Cardiac muscle cell (in vitro differentiated cells and primary cell): ENCODE measurements at regions not wholly inside any gene's neighbourhood (a gene's known extent, or its start where the extent isn't known, plus 50 kb on each side); places are given as distances from the start of the nearest gene placed in this dataset.

Experiments
- DNase-seq, 2 donors: peaks; one replicate each; pipeline versions ENCODE4 v3.0.0 to v3.0.0-alpha.2; 2010 to 2017; ENCODE audit warnings: low read depth in 1 of 2, low spot score in 1 of 2
- H3K27ac ChIP-seq: fragments of 200-600 bp; sonication (generic); 2 replicates; pipeline ENCODE4 v1.5.1; 2016
- H3K27me3 ChIP-seq: fragments of 200-600 bp; sonication (generic); 2 replicates; pipeline ENCODE4 v1.6.0; 2016; ENCODE audit warnings: control low read depth
- H3K36me3 ChIP-seq: fragments of 200-600 bp; sonication (generic); 2 replicates; pipeline ENCODE4 v1.5.1; 2016; ENCODE audit warnings: control low read depth
- H3K4me1 ChIP-seq: fragments of 200-600 bp; sonication (generic); 2 replicates; pipeline ENCODE4 v1.8.1; 2017; ENCODE audit warnings: low read depth, mild to moderate bottlenecking, mixed run types
- H3K4me3 ChIP-seq: fragments of 200-600 bp; sonication (generic); 2 replicates; pipeline ENCODE4 v1.5.1; 2016; ENCODE audit warnings: mild to moderate bottlenecking
- H3K9me3 ChIP-seq: fragments of 200-600 bp; sonication (generic); 2 replicates; pipeline ENCODE4 v1.5.1; 2017; ENCODE audit warnings: low read depth, mild to moderate bottlenecking, control low read depth
- TF ChIP-seq, protein P1 (sequence below): IDR thresholded peaks from 2 replicates; pipeline ENCODE4 v1.5.1; 2012; ENCODE audit warnings: low read depth, mild to moderate bottlenecking, low read length

DNA sequence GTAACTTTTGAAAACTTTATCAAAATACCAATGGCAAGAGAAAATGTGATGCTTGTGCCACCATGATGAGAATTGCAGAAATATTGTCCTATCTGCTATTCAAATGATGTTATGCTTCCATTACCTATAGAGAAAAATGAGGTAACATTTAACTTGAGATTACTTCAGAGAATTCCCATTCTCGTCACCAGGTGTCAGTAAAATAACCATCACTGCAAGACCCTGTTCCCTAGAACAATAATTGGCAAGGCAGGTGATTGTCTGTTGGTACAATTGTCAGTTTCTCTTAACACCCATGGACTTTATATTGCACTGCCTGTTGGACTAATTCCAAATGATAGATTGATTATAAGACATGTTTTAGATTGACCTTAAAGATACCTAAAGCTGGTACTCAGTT, 179.9 kb downstream of the GABRG1 start:
- DNase-seq, result peak in 1 of 2 donors; percentile 8
- Histone ChIP-seq H3K27ac (no peak overlapping the region), H3K4me1 (no peaks in the 10 kb centered on the region), H3K9me3 (no peaks in the 10 kb centered on the region), H3K4me3 (no peak overlapping the region), H3K27me3 (no peaks in the 10 kb centered on the region), H3K36me3 (no peaks in the 10 kb centered on the region)
- TF ChIP-seq, protein P1, sequence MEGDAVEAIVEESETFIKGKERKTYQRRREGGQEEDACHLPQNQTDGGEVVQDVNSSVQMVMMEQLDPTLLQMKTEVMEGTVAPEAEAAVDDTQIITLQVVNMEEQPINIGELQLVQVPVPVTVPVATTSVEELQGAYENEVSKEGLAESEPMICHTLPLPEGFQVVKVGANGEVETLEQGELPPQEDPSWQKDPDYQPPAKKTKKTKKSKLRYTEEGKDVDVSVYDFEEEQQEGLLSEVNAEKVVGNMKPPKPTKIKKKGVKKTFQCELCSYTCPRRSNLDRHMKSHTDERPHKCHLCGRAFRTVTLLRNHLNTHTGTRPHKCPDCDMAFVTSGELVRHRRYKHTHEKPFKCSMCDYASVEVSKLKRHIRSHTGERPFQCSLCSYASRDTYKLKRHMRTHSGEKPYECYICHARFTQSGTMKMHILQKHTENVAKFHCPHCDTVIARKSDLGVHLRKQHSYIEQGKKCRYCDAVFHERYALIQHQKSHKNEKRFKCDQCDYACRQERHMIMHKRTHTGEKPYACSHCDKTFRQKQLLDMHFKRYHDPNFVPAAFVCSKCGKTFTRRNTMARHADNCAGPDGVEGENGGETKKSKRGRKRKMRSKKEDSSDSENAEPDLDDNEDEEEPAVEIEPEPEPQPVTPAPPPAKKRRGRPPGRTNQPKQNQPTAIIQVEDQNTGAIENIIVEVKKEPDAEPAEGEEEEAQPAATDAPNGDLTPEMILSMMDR, result no peak

DNA sequence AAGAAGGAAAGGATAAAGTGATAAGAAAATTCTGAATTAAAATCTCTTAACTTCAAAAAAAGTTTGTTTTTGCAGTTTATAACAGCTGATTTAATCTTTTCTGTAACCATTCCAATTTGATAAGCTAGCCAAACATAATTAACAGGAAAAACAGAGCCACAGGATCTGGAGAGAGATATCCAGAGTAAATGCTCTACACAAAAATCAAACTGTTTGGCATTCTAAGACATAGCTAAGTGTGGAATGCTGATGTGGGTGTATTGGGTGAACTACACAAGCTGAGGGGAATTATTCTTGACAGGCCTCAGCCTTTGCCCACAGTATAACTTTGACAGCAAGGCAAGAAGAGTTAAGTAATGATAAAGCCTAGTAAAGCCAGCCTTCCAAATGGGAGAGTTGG, 184.8 kb downstream of the GABRG1 start:
- TF ChIP-seq, protein P1, result no peak
- Histone ChIP-seq H3K36me3 (no peaks in the 10 kb centered on the region), H3K27me3 (no peaks in the 10 kb centered on the region), H3K4me3 (no peak overlapping the region), H3K27ac (no peak overlapping the region), H3K4me1 (no peaks in the 10 kb centered on the region), H3K9me3 (no peaks in the 10 kb centered on the region)
- DNase-seq, result no peak

DNA sequence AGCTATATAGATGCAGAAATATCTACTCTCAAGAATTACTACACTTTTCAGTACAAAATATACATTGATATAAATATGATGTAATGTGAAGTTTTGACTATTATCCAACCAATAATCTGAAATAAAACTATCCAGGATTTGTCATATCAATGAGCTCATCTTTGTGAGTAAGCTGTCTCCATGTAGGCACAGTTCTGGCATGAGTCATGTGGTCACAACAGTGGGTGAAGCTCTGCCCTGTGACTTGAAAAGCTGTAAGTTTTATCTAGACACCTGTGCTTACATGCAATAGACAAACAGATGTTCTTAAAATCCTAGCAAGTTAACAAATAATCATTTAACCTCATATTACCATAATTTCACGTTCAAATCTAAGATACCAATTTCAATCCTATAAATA, 192.7 kb downstream of the GABRG1 start:
- no peak for DNase-seq
- no peak overlapping the region for H3K4me3 ChIP-seq

DNA sequence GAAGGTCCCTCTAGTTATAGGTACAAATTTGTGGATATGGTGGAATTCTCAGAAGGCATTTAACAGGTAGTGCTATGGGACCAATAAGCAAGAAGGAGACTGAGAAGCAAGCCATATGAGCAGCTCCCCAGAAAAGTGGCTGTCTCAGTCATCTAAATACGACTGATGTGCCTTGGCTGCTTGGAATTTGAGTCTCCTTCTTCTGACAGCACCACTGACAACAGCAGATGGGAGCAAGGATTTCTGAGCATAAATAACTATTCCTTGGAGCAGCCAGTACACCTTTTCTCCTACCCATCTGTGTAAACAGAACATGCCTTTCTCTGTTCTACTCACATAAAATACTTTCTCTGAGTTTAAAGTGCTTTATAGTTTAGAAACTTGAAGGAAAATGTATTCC, 196.2 kb downstream of the GABRG1 start:
- no peaks in the 10 kb centered on the region for H3K36me3 ChIP-seq
- H3K27me3 ChIP-seq, result no peaks in the 10 kb centered on the region
- no peak for DNase-seq
- no peaks in the 10 kb centered on the region for H3K9me3 ChIP-seq
- no peaks in the 10 kb centered on the region for H3K4me1 ChIP-seq
- H3K4me3 ChIP-seq, result no peak overlapping the region
- H3K27ac ChIP-seq, result no peak overlapping the region
- TF ChIP-seq, protein P1, result no peak

More for the DNA sequence above, 192.7 kb downstream of the GABRG1 start:
- Histone ChIP-seq H3K36me3 (no peaks in the 10 kb centered on the region), H3K27ac (no peak overlapping the region), H3K9me3 (no peaks in the 10 kb centered on the region), H3K27me3 (no peaks in the 10 kb centered on the region), H3K4me1 (no peaks in the 10 kb centered on the region)
- TF ChIP-seq, protein P1, result no peak

DNA sequence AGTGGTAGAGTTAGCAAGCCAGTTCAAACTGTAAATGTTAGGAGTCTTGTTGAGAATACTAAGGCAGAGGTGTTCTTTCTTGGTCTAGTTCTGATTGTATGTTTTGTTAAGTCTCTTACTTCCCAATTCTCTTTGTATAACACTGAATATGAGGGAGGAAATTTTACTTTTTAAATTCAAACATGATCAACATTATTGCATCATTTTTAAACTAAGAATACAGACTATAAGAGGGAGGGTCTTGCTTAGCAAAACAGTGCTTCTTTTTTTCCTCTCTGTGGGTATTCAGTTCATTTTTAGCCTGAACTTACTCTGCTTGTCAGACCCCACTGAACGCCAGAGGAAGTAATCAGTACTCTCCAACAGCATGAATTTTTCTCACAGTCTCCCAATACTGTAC, 198.0 kb downstream of the GABRG1 start:
- Histone ChIP-seq H3K4me3 (no peak overlapping the region), H3K4me1 (no peaks in the 10 kb centered on the region)
- no peak for DNase-seq

More for the DNA sequence above, 198.0 kb downstream of the GABRG1 start:
- TF ChIP-seq, protein P1, result no peak
- no peaks in the 10 kb centered on the region for H3K36me3 ChIP-seq
- no peaks in the 10 kb centered on the region for H3K27me3 ChIP-seq
- no peaks in the 10 kb centered on the region for H3K9me3 ChIP-seq
- no peak overlapping the region for H3K27ac ChIP-seq
